ENCODE measurements at regions not wholly inside any gene's neighbourhood (a gene's known extent, or its start where the extent isn't known, plus 50 kb on each side); places are given as distances from the start of the nearest gene placed in this dataset.
"Not testable (repeated sequence)": the region's sequence is repeated elsewhere in the genome, so short reads cannot be mapped to it uniquely, and the experiment has no call there.

DNA sequence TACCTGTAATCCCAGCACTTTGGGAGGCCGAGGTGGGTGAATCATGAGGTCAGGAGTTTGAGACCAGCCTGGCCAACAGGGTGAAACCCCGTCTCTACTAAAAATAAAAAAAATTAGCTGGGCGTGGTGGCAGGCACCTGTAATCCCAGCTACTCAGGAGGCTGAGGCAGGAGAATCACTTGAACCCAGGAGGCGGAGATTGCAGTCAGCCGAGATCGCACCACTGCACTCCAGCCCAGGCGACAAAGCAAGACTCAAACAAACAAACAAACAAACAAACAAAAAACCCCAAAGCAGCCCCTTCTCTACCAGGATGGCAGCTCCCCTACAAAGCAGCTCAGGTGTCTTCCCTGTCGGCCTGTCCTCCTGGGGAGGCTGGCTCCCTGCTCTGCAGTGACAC is 111.3 kb upstream of the ZNF479 start:
- H3K9me3 ChIP-seq (ENCODE audit: control insufficient read depth in 2 of 3, insufficient read depth in 1 of 3, low read length in 3 of 3), result peaks cover 3 to 12% (median 5%) of the 10 kb centered on the region in 3 donors
- H3K27ac ChIP-seq (ENCODE audit: low read depth in 2 of 2, low read length in 2 of 2); intact Hi-C loops (cut with DNase I); H3K9ac ChIP-seq (ENCODE audit: low read length in 3 of 3); H3K4me3 ChIP-seq (ENCODE audit: low read length in 3 of 3); H3K4me1 ChIP-seq (ENCODE audit: control insufficient read depth in 2 of 3, insufficient read depth in 2 of 3, low read depth in 1 of 3, low read length in 3 of 3); DNase-seq; FAIRE-seq; H3K27me3 ChIP-seq (ENCODE audit: control insufficient read depth, insufficient read depth, low read length); H3K36me3 ChIP-seq (ENCODE audit: control insufficient read depth in 2 of 3, insufficient read depth in 3 of 3, low read length in 3 of 3): not testable (repeated sequence)

DNA sequence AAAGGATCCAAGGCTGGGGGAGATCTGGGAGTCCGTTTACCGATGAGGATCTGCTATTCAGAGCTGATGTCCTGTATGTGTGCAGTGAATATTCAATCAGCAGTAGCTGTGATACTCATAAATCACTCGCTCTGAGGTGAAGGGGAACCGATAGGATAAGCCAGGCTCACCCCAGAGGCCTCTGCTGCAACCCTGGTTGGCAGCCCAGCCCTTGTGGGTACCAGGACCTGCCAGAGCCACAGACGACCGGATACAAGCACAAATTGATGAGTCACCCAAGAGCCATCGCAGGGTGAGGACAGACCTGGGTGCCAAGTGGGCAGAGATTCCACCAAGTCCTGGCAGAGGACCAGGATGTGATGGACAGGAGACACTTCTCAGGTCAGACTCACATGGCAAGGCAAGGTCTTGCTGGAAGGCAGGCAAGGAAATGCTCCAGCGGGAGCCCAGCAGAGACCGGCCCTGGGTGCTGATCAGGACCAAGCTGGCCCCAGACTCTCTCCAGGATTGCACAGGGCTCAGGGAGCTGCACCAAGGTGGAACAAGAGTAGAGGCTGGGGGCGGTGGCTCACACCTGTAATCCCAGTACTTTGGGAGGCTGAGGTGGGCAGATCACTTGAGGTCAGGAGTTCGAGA is 112.2 kb upstream of the ZNF479 start:
- H3K27me3 ChIP-seq (ENCODE audit: control insufficient read depth, insufficient read depth, low read length); FAIRE-seq; H3K36me3 ChIP-seq (ENCODE audit: control insufficient read depth in 2 of 3, insufficient read depth in 3 of 3, low read length in 3 of 3); H3K4me1 ChIP-seq (ENCODE audit: control insufficient read depth in 2 of 3, insufficient read depth in 2 of 3, low read depth in 1 of 3, low read length in 3 of 3); H3K4me3 ChIP-seq (ENCODE audit: low read length in 3 of 3); DNase-seq; H3K27ac ChIP-seq (ENCODE audit: low read depth in 2 of 2, low read length in 2 of 2); H3K9ac ChIP-seq (ENCODE audit: low read length in 3 of 3); intact Hi-C loops (cut with DNase I): not testable (repeated sequence)
- peaks cover 0 to 12% (median 5%) of the 10 kb centered on the region in 3 donors for H3K9me3 ChIP-seq (ENCODE audit: control insufficient read depth in 2 of 3, insufficient read depth in 1 of 3, low read length in 3 of 3)

DNA sequence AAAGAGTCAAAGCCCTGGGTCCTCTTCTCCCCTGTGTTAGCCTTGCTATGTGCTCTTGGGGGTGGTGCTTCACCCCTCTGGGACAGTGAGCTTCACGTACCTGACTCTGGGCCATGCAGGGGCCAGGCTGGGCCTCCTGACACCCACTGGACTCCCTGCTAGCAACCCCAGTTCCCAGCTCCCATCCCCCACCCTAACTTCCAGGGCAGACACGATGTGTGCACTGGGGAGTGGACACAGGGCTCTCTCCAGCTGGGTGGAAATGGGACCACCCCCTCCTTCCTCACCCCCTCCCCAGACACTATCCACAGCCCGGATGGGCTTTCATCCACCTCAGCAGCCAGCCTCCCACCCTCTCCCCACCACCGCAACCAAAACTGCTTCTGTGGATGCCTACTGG is 113.0 kb upstream of the ZNF479 start:
- H3K27ac ChIP-seq (ENCODE audit: low read depth in 2 of 2, low read length in 2 of 2), result no peak overlapping the region
- intact Hi-C loops (cut with DNase I), result no loop called here
- no peak overlapping the region for H3K9ac ChIP-seq (ENCODE audit: low read length in 3 of 3)
- H3K9me3 ChIP-seq (ENCODE audit: control insufficient read depth in 2 of 3, insufficient read depth in 1 of 3, low read length in 3 of 3), result peaks cover 0 to 14% (median 5%) of the 10 kb centered on the region in 3 donors
- no peaks in the 10 kb centered on the region for H3K27me3 ChIP-seq (ENCODE audit: control insufficient read depth, insufficient read depth, low read length)
- FAIRE-seq (no peak), DNase-seq (no peak)
- TF ChIP-seq CTCF (IDR thresholded peaks at IDR 0.05; ENCODE audit: borderline replicate concordance, extremely low read depth, insufficient read depth), result no peak
- no peaks in the 10 kb centered on the region for H3K36me3 ChIP-seq (ENCODE audit: control insufficient read depth in 2 of 3, insufficient read depth in 3 of 3, low read length in 3 of 3)
- H3K4me3 ChIP-seq (ENCODE audit: low read length in 3 of 3), result no peak overlapping the region
- no peaks in the 10 kb centered on the region for H3K4me1 ChIP-seq (ENCODE audit: control insufficient read depth in 2 of 3, insufficient read depth in 2 of 3, low read depth in 1 of 3, low read length in 3 of 3)

GRCh38 chr7:57250801-57251200 is 118.6 kb upstream of the ZNF479 start:
- Histone ChIP-seq H3K27ac (ENCODE audit: low read depth in 2 of 2, low read length in 2 of 2) (no peak overlapping the region), H3K27me3 (ENCODE audit: control insufficient read depth, insufficient read depth, low read length) (no peaks in the 10 kb centered on the region), H3K4me1 (ENCODE audit: control insufficient read depth in 2 of 3, insufficient read depth in 2 of 3, low read depth in 1 of 3, low read length in 3 of 3) (no peaks in the 10 kb centered on the region), H3K9me3 (ENCODE audit: control insufficient read depth in 2 of 3, insufficient read depth in 1 of 3, low read length in 3 of 3) (peaks cover 0 to 11% (median 3%) of the 10 kb centered on the region in 3 donors), H3K4me3 (ENCODE audit: low read length in 3 of 3) (no peak overlapping the region), H3K9ac (ENCODE audit: low read length in 3 of 3) (no peak overlapping the region), H3K36me3 (ENCODE audit: control insufficient read depth in 2 of 3, insufficient read depth in 3 of 3, low read length in 3 of 3) (no peaks in the 10 kb centered on the region)
- intact Hi-C loops (cut with DNase I), result no loop called here
- FAIRE-seq (no peak), DNase-seq (no peak)
- no peak for TF ChIP-seq CTCF (IDR thresholded peaks at IDR 0.05; ENCODE audit: borderline replicate concordance, extremely low read depth, insufficient read depth)
